Psoas muscle (tissue), 7 donors: ENCODE measurements at regions not wholly inside any gene's neighbourhood (a gene's known extent, or its start where the extent isn't known, plus 50 kb on each side); places are given as distances from the start of the nearest gene placed in this dataset.
"Not testable (repeated sequence)": the region's sequence is repeated elsewhere in the genome, so short reads cannot be mapped to it uniquely, and the experiment has no call there.

Experiments used
- ATAC-seq, 4 donors: fragments of 200-7000 bp; cut with Tn5 transposase; one replicate each; pipeline ENCODE4 v1.9.1; 2020; ENCODE audit warnings: moderate library complexity in 3 of 4, mild to moderate bottlenecking in 2 of 4
- DNase-seq, 2 donors: peaks; one replicate each; pipeline ENCODE4 v3.0.0-alpha.2; 2020
- H3K27ac ChIP-seq: fragments of 200-600 bp; one replicate; pipeline ENCODE4 v1.8.0; 2022
- H3K27me3 ChIP-seq, 3 donors: fragments of 200-600 bp in 1 of 3; one replicate each; pipeline versions ENCODE4 v1.6.1 to v1.8.0; 2013 to 2022; ENCODE audit warnings: low read length in 2 of 3, mild to moderate bottlenecking in 2 of 3, moderate library complexity in 1 of 3; ENCODE audit not compliant: insufficient read depth in 3 of 3
- H3K36me3 ChIP-seq, 2 donors: fragments of 200-600 bp in 1 of 2; one replicate each; pipeline versions ENCODE4 v1.6.1 to v1.8.0; 2013 to 2022; ENCODE audit warnings: low read depth in 1 of 2, mild to moderate bottlenecking in 1 of 2, moderate library complexity in 1 of 2; ENCODE audit not compliant: insufficient read depth in 1 of 2
- H3K4me1 ChIP-seq: fragments of 200-600 bp; one replicate; pipeline ENCODE4 v1.8.0; 2022
- H3K4me3 ChIP-seq: fragments of 200-600 bp; one replicate; pipeline ENCODE4 v1.8.0; 2022; ENCODE audit warnings: mild to moderate bottlenecking
- H3K9me3 ChIP-seq: fragments of 200-600 bp; one replicate; pipeline ENCODE4 v1.8.0; 2022
- CTCF ChIP-seq: fragments of 200-600 bp; IDR thresholded peaks from one replicate; pipeline ENCODE4 v1.8.0; 2022; ENCODE audit warnings: antibody characterized with exemption
- WGBS, 3 donors: extraction: QIAGEN DNeasy Blood & Tissue Kit; methylation state at CpG; one replicate each; pipeline versions ENCODE4 v1.1.6 to v1.1.7; 2013; 5-methylcytosine and 5-hydroxymethylcytosine counted together
- intact Hi-C, 2 donors: fragments of 100-400 bp; cut with DNase I; formaldehyde crosslinking; loops; one replicate each; pipeline versions ENCODE4 v1.11.0 to v1.14.2; 2022
- donor health status: healthy with polysubstance abuse.
- donor health status: DM: no; HTN: no; CAD: no; lungs with moderate emphysema.
- donor health status: Bipolar disorder and iron deficiency.
- donor health status: healthy.
- donor health status: DM: yes; HTN: yes; CAD: no.
- donor health status: DM: no; HTN: no; CAD: no.
- donor health status: DM: yes; HTN: yes; CAD: no.

DNA sequence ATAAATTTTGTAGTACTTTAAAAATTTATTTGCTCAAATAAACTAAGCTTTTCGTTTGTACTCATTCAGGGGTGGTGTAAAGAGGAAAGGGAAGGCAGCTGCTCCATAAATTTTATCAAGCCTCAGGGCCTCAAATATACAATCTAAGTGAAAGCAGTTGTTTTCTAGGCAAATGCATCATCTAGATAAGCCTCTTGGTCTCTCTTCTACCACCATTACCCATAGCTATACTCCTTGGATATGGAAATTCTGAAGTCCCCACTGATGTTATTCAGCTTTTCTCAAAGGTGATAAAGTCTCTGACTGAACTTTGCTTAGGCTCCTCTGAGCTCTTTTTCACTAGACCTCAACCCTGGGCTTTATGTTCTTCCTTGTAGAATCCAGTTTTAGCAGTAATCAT, 1313.1 kb downstream of the JRKL start:
- WGBS, 3 donors = 43 to 53% (median 43%) methylated on average over 1 of the region's 1 CpG
- H3K4me1 ChIP-seq = no peaks in the 10 kb centered on the region
- no peak overlapping the region for H3K4me3 ChIP-seq
- intact Hi-C loops = no loop called here
- no peaks in the 10 kb centered on the region for H3K9me3 ChIP-seq
- no peak for DNase-seq
- no peaks in the 10 kb centered on the region for H3K36me3 ChIP-seq
- no peak for ATAC-seq
- no peak overlapping the region for H3K27ac ChIP-seq
- H3K27me3 ChIP-seq = no peaks in the 10 kb centered on the region
- TF ChIP-seq CTCF = no peak

- no peak for TF ChIP-seq CTCF
- ATAC-seq (no peak), DNase-seq (no peak)
- Histone ChIP-seq H3K36me3 (no peaks in the 10 kb centered on the region), H3K9me3 (no peaks in the 10 kb centered on the region), H3K4me3 (no peak overlapping the region), H3K27me3 (no peaks in the 10 kb centered on the region), H3K4me1 (no peaks in the 10 kb centered on the region), H3K27ac (no peak overlapping the region)
- intact Hi-C loops = no loop called here
- WGBS, 3 donors = 77 to 80% (median 78%) methylated on average over 3 of the region's 3 CpGs
Observed at GRCh38 chr11:97703851-97704250, 1314.0 kb downstream of the JRKL start.

- intact Hi-C loops = not testable (repeated sequence)
- 78 to 97% (median 88%) methylated on average over 1 of the region's 1 CpG for WGBS, 3 donors
Observed at GRCh38 chr11:97705441-97705840, 1315.3 kb upstream of the CNTN5 start.

GRCh38 chr11:97717922-97718321, 1302.8 kb upstream of the CNTN5 start:
- WGBS, 3 donors = 96 to 97% (median 96%) methylated on average over 21 to 26 of the region's 26 CpGs
- no peak overlapping the region for H3K27ac ChIP-seq
- no peak for TF ChIP-seq CTCF
- DNase-seq = peak in 1 of 2 donors; percentile 39
- no peaks in the 10 kb centered on the region for H3K4me1 ChIP-seq
- intact Hi-C loops = no loop called here
- H3K9me3 ChIP-seq = no peaks in the 10 kb centered on the region
- no peak overlapping the region for H3K4me3 ChIP-seq
- H3K27me3 ChIP-seq = no peaks in the 10 kb centered on the region
- ATAC-seq = no peak
- no peaks in the 10 kb centered on the region for H3K36me3 ChIP-seq

More at GRCh38 chr11:97705441-97705840, 1315.3 kb upstream of the CNTN5 start:
- not testable (repeated sequence) for H3K4me3 ChIP-seq, H3K27me3 ChIP-seq, H3K9me3 ChIP-seq, H3K4me1 ChIP-seq, ATAC-seq, H3K36me3 ChIP-seq, H3K27ac ChIP-seq, DNase-seq

DNA sequence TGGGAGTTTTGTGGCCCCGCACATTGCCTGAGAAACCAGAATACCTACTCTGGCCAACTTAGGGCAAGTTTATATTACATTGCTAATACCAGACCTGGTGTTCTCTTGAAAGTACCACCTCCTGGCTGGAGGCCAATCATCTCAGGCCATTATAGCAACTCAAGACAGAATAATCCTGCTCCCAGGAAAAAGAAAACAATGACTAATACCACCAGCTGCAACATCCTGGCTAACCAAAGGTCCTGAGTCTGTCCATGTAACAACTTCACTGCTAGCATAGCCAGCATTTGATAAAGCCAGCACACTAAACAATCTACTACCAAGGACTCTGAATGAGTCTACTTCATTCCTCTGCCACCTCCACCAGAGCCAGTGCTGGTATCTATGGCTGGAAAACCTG, 1298.7 kb upstream of the CNTN5 start:
- H3K9me3 ChIP-seq = no peaks in the 10 kb centered on the region
- intact Hi-C loops = no loop called here
- no peaks in the 10 kb centered on the region for H3K27me3 ChIP-seq
- H3K27ac ChIP-seq = no peak overlapping the region
- H3K4me3 ChIP-seq = no peak overlapping the region
- H3K36me3 ChIP-seq = no peaks in the 10 kb centered on the region
- DNase-seq (no peak), ATAC-seq (no peak)
- WGBS, 3 donors = 88% methylated on average over 1 of the region's 1 CpG
- H3K4me1 ChIP-seq = no peaks in the 10 kb centered on the region
- TF ChIP-seq CTCF = no peak
